ENCODE measurements at regions not wholly inside any gene's neighbourhood (a gene's known extent, or its start where the extent isn't known, plus 50 kb on each side); places are given as distances from the start of the nearest gene placed in this dataset.
"Not testable (repeated sequence)": the region's sequence is repeated elsewhere in the genome, so short reads cannot be mapped to it uniquely, and the experiment has no call there.

DNA sequence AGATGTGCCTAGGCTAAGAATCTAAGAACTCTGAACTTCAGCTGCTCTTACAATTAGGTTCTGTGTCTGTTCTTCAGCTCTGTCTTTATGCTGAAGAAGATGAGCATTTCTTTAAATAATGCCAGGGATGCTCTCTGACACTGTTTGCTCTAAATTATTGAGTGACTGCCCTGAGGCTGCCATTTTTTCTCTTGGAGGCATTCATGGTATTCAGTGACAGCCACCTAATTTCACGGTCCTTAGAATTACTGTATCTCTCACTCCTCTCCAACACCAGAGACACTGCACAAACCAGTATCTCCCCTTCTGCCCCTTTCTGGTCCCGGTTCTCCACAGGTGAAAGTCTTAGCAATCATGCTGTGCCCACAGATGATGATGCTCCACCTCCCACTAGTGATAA lies 123.6 kb upstream of the MPHOSPH6 start:
- no peak overlapping the region for H3K27ac ChIP-seq
- DNase-seq, result no peak
- H3K36me3 ChIP-seq, result no peaks in the 10 kb centered on the region
- no peak overlapping the region for H3K4me3 ChIP-seq (ENCODE audit: low read depth, low read length)
- TF ChIP-seq, protein P1, sequence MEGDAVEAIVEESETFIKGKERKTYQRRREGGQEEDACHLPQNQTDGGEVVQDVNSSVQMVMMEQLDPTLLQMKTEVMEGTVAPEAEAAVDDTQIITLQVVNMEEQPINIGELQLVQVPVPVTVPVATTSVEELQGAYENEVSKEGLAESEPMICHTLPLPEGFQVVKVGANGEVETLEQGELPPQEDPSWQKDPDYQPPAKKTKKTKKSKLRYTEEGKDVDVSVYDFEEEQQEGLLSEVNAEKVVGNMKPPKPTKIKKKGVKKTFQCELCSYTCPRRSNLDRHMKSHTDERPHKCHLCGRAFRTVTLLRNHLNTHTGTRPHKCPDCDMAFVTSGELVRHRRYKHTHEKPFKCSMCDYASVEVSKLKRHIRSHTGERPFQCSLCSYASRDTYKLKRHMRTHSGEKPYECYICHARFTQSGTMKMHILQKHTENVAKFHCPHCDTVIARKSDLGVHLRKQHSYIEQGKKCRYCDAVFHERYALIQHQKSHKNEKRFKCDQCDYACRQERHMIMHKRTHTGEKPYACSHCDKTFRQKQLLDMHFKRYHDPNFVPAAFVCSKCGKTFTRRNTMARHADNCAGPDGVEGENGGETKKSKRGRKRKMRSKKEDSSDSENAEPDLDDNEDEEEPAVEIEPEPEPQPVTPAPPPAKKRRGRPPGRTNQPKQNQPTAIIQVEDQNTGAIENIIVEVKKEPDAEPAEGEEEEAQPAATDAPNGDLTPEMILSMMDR (IDR thresholded peaks at IDR 0.05; ENCODE audit: low read depth, low read length), result no peak
- H3K27me3 ChIP-seq (ENCODE audit: insufficient read depth, low read depth, severe bottlenecking), result no peaks in the 10 kb centered on the region
- H3K9me3 ChIP-seq (ENCODE audit: severe bottlenecking), result no peaks in the 10 kb centered on the region

DNA sequence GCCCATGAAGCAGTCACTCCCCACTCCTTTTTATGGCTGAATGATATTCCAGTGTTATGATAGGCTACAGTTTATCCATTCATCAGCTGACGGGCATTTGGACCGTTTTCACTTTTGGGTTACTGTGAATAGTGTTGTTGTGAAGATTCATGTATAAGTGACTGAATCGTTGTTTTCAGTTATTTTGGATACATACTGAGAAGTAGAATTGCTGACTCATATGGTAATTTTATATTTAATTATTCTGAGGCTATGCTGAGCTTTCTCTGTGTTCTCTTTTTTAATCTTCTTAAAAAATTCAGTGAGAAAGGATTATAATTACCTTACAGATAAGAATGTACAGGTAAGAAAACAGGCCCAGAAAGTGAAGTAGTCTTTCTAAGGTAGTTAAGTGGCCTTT lies 117.9 kb upstream of the MPHOSPH6 start:
- Histone ChIP-seq H3K27me3 (ENCODE audit: insufficient read depth, low read depth, severe bottlenecking) (no peaks in the 10 kb centered on the region), H3K4me3 (ENCODE audit: low read depth, low read length) (no peak overlapping the region), H3K9me3 (ENCODE audit: severe bottlenecking) (no peaks in the 10 kb centered on the region), H3K27ac (no peak overlapping the region), H3K36me3 (no peaks in the 10 kb centered on the region)
- TF ChIP-seq, protein P1 (IDR thresholded peaks at IDR 0.05; ENCODE audit: low read depth, low read length), result no peak
- no peak for DNase-seq

DNA sequence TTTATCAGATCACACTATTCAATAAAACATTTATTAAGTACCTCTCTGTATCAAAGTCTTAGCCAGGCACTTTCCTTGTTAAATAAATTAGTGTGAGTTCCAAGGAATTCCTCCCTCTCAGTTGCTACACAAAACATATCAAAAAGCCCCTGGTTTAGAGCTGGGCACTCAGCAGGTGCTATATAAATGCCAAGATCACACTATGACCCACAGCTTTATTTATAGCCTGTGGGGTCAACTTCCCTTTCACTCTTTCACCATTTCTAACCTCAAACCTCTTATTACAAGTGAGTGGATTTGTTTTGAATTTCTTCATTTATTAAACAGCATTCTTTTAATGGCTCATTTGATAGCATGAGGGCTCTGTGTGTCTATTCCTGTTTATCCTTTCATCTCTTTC lies 112.6 kb upstream of the MPHOSPH6 start:
- TF ChIP-seq, protein P1 (IDR thresholded peaks at IDR 0.05; ENCODE audit: low read depth, low read length), result no peak
- Histone ChIP-seq H3K9me3 (ENCODE audit: severe bottlenecking) (no peaks in the 10 kb centered on the region), H3K4me3 (ENCODE audit: low read depth, low read length) (no peak overlapping the region), H3K27me3 (ENCODE audit: insufficient read depth, low read depth, severe bottlenecking) (no peaks in the 10 kb centered on the region), H3K36me3 (no peaks in the 10 kb centered on the region), H3K27ac (no peak overlapping the region)
- DNase-seq, result no peak

DNA sequence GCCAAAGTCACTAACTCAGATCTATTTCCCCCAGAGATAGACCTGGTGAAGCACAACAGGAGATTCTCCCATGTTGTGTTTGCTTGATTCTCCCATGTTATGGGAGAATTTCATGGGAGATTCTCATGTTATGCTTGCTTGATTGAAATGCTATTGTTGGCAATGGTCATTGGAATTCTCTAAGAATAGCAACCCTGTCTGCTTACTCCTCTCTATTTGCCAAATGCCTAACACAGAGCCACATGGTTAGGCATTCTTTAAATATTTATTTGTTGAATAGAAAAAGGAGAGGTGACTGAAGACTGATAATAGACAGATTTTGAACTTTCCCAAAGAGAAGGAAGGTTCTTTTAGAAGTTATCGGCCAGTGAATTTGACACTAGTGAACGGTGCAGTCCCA lies 111.5 kb upstream of the MPHOSPH6 start:
- H3K4me3 ChIP-seq (ENCODE audit: low read depth, low read length), result no peak overlapping the region
- no peaks in the 10 kb centered on the region for H3K27me3 ChIP-seq (ENCODE audit: insufficient read depth, low read depth, severe bottlenecking)
- H3K36me3 ChIP-seq, result no peaks in the 10 kb centered on the region
- no peak overlapping the region for H3K27ac ChIP-seq
- TF ChIP-seq, protein P1 (IDR thresholded peaks at IDR 0.05; ENCODE audit: low read depth, low read length), result no peak
- DNase-seq, result no peak
- H3K9me3 ChIP-seq (ENCODE audit: severe bottlenecking), result no peaks in the 10 kb centered on the region

DNA sequence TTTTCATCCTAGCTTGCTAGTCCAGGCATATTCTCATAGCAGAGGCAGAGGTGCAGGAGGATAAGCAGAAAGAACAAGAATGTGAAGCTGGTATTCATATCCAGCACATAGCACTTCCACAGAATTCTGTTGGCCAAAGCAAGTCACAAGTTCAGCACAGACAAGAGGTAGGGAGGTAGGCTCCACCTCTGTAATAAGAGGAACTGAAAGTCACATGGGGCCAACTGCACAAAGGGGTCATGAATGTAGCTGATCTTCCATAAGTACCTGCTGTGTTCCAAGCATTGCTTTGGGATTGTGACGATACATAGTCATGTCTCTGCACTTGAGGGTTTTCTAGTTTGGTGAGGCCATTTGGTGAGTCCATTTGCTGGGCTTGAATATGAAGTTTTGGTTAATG lies 110.8 kb upstream of the MPHOSPH6 start:
- no peaks in the 10 kb centered on the region for H3K27me3 ChIP-seq (ENCODE audit: insufficient read depth, low read depth, severe bottlenecking)
- no peak overlapping the region for H3K4me3 ChIP-seq (ENCODE audit: low read depth, low read length)
- no peaks in the 10 kb centered on the region for H3K9me3 ChIP-seq (ENCODE audit: severe bottlenecking)
- no peak for DNase-seq
- no peaks in the 10 kb centered on the region for H3K36me3 ChIP-seq
- H3K27ac ChIP-seq, result no peak overlapping the region
- TF ChIP-seq, protein P1 (IDR thresholded peaks at IDR 0.05; ENCODE audit: low read depth, low read length), result no peak

DNA sequence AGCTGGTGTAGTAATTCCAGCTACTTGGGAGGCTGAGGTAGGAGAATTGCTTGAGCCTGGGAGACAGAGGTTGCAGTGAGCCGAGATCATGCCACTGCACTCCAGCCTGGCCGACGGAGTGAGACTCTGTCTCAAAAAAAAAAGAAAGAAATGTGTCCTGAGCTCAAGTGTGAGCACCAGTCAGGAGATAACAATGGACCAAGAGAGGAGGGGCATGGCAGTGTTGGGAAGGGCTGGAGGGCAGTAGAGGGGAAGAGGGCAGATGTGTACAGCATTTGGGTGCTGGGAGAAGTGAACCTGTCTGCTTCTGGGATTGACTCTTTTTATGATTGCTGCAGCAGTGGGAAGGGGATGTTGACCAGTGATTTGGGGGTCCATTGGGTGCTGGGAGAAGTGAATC lies 105.3 kb upstream of the MPHOSPH6 start:
- not testable (repeated sequence) for DNase-seq; H3K27ac ChIP-seq; H3K9me3 ChIP-seq (ENCODE audit: severe bottlenecking); H3K27me3 ChIP-seq (ENCODE audit: insufficient read depth, low read depth, severe bottlenecking); H3K4me3 ChIP-seq (ENCODE audit: low read depth, low read length); H3K36me3 ChIP-seq
